DMS53 treated with DMSO at 0.1 percent for 48 hours (cell line): ENCODE measurements at regions not wholly inside any gene's neighbourhood (a gene's known extent, or its start where the extent isn't known, plus 50 kb on each side); places are given as distances from the start of the nearest gene placed in this dataset.

Experiments used
- DNase-seq: peaks from one replicate; lab custom pipeline; 2025; ENCODE audit not compliant: unreplicated experiment; lab: John Stamatoyannopoulos, UW

GRCh38 chr10:61356354-61356753 is 96.8 kb downstream of the TMEM26 start:
- no peak for DNase-seq

GRCh38 chr10:61355211-61355610 is 98.0 kb downstream of the TMEM26 start:
- DNase-seq: no peak

GRCh38 chr10:61354401-61354975 is 98.7 kb downstream of the TMEM26 start:
- DNase-seq: no peak

GRCh38 chr10:61350794-61351193 is 102.4 kb downstream of the TMEM26 start:
- no peak for DNase-seq

GRCh38 chr10:61350068-61350467 is 103.1 kb downstream of the TMEM26 start:
- no peak for DNase-seq

- no peak for DNase-seq
These were observed 106.3 kb downstream of the TMEM26 start for GRCh38 chr10:61346796-61347413.

GRCh38 chr10:61343796-61344195 is 109.4 kb downstream of the TMEM26 start:
- no peak for DNase-seq

GRCh38 chr10:61342858-61343572 is 110.2 kb downstream of the TMEM26 start:
- no peak for DNase-seq

GRCh38 chr10:61341008-61341407 is 112.2 kb downstream of the TMEM26 start:
- DNase-seq: no peak

- no peak for DNase-seq
These were observed 115.0 kb downstream of the TMEM26 start for GRCh38 chr10:61338146-61338545.

- DNase-seq: no peak
These were observed 115.4 kb downstream of the TMEM26 start for GRCh38 chr10:61337741-61338140.

GRCh38 chr10:61336831-61337230 is 116.3 kb downstream of the TMEM26 start:
- no peak for DNase-seq

GRCh38 chr10:61335359-61335758 is 117.8 kb downstream of the TMEM26 start:
- DNase-seq: no peak

- no peak for DNase-seq
These were observed 120.6 kb downstream of the TMEM26 start for GRCh38 chr10:61332581-61332980.

GRCh38 chr10:61330669-61331068 is 122.5 kb downstream of the TMEM26 start:
- DNase-seq: no peak

- no peak for DNase-seq
These were observed 123.3 kb downstream of the TMEM26 start for GRCh38 chr10:61329854-61330253.

- no peak for DNase-seq
These were observed 127.8 kb downstream of the TMEM26 start for GRCh38 chr10:61325223-61325960.

- no peak for DNase-seq
These were observed 129.5 kb downstream of the TMEM26 start for GRCh38 chr10:61323726-61324125.

GRCh38 chr10:61321041-61321857 is 131.9 kb downstream of the TMEM26 start:
- no peak for DNase-seq

GRCh38 chr10:61320257-61320587 is 133.0 kb downstream of the TMEM26 start:
- no peak for DNase-seq
